GM12873 (cell line): ENCODE measurements at regions not wholly inside any gene's neighbourhood (a gene's known extent, or its start where the extent isn't known, plus 50 kb on each side); places are given as distances from the start of the nearest gene placed in this dataset.

Source experiments
- CTCF ChIP-seq: IDR thresholded peaks from 2 replicates; pipeline ENCODE4 v1.5.1; 2012; ENCODE audit warnings: low read depth, mild to moderate bottlenecking, moderate library complexity, low read length, control low read depth; ENCODE audit not compliant: insufficient read depth; ENCODE audit errors: missing control alignments

DNA sequence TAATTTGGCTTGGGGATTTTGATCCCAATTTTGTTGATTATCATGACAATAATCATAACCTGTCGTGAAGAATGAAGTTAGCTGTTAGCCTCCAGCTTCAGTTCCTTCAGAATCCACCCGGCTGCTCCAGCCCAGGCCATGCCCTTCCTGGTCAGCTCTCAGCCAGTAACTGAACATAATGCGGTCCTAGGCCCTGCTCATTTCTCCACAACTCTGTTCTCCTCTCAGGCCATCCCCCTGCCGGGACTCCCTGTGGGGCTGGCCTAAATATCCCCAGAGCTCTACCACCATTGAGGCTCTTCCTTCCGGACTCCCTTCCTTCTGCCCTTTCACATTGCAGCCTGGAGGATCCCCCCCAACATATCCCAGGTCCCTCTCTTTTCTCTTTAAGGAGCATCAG is 833.4 kb upstream of the GOT2 start:
- TF ChIP-seq CTCF: no peak

GRCh38 chr16:59566446-59566845 is 832.3 kb upstream of the GOT2 start:
- no peak for TF ChIP-seq CTCF

DNA sequence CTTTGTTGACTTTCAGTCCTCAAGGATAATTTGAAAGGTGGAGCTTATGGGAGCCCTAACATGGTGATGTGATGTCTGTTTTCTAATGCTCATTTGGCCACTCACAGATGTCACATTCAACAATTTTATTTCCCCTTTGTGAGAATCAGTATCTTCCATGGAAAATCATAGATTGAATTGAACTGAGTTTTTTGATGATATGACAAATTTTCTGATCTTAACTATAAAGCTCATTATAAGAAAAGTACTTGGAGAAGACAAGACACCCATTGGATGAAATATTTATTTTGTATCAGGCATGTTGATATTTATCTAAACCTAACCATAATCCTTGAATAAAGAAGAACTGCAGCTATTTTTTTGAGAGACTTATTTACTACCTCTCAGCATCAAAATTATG is 824.6 kb upstream of the GOT2 start:
- TF ChIP-seq CTCF: no peak

GRCh38 chr16:59552164-59552563 is 818.0 kb upstream of the GOT2 start:
- no peak for TF ChIP-seq CTCF

DNA sequence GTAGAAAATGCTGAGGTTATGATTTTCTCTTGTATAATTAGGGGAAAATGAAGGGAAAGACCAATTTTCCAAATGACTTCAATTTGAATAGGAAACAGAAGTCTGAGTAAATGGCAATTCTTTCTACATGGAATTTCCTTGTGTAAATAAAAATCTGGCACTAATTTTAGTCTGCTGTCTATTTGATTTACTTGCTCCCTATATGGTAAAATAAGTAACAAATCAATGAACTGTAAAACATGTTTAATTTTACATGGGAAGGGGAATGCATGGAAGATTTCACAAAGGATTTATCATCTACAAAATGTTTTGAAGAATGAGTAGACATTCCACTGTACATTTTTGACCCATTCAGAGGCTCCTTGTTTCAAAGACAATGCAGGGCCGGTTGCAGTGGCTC is 811.6 kb upstream of the GOT2 start:
- TF ChIP-seq CTCF: no peak

GRCh38 chr16:59543641-59544040 is 809.5 kb upstream of the GOT2 start:
- TF ChIP-seq CTCF: no peak

- no peak for TF ChIP-seq CTCF
Measured at GRCh38 chr16:59540621-59541020, 806.5 kb upstream of the GOT2 start.

GRCh38 chr16:59535298-59535697 is 801.2 kb upstream of the GOT2 start:
- TF ChIP-seq CTCF: no peak
